Neutrophil (primary cell): ENCODE measurements at regions not wholly inside any gene's neighbourhood (a gene's known extent, or its start where the extent isn't known, plus 50 kb on each side); places are given as distances from the start of the nearest gene placed in this dataset.

Source experiments
- H3K27ac ChIP-seq: fragments of 200-600 bp; sonication (generic); 2 replicates; pipeline ENCODE4 v1.5.1; 2016; ENCODE audit warnings: mild to moderate bottlenecking, moderate library complexity
- H3K27me3 ChIP-seq: fragments of 200-600 bp; sonication (generic); 2 replicates; pipeline ENCODE4 v1.6.0; 2016; ENCODE audit warnings: mild to moderate bottlenecking
- H3K36me3 ChIP-seq: fragments of 200-600 bp; sonication (generic); 2 replicates; pipeline ENCODE4 v1.5.1; 2017
- H3K4me1 ChIP-seq, 2 experiments: fragments of 200-600 bp in 1 of 2; sonication (generic) in 1 of 2; 1 replicate in 1 of 2; 2 replicates in 1 of 2; pipeline versions ENCODE4 v1.5.1 to v1.6.1; 2013 to 2016; ENCODE audit warnings: low read depth in 1 of 2, low read length in 1 of 2, mild to moderate bottlenecking in 1 of 2, moderate library complexity in 1 of 2; ENCODE audit not compliant: control insufficient read depth in 1 of 2, insufficient read depth in 1 of 2
- H3K4me3 ChIP-seq, 2 experiments: fragments of 200-600 bp in 1 of 2; sonication (generic) in 1 of 2; 1 replicate in 1 of 2; 2 replicates in 1 of 2; pipeline ENCODE4 v1.5.1; 2013 to 2016; ENCODE audit warnings: low read depth in 1 of 2, low read length in 1 of 2, mild to moderate bottlenecking in 1 of 2, moderate library complexity in 1 of 2
- H3K9me3 ChIP-seq: fragments of 200-600 bp; sonication (generic); 2 replicates; pipeline ENCODE4 v1.5.1; 2016
- TF ChIP-seq, protein P1 (sequence below): fragments of 200-600 bp; sonication (generic); IDR thresholded peaks from 2 replicates; pipeline ENCODE4 v1.5.1; 2016; ENCODE audit warnings: antibody characterized with exemption

DNA sequence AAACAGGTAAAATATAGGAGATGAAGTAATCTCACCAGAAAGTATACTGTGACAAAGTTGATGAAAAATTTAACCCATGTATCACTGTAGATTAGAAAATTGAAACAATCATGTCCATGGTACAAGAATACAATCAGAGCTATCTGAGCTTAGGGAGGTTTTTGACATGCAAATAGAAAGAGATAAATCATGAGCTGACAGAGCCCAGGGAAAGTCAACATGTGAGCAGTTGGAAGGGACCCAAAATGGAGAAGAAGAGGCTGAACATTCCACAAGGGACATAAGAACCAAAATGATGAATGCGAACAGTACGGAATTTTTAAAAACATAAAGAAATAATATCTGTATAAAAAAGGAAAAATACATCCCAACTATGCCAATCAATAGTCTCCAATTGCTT, 395.4 kb upstream of the CYRIA start:
- TF ChIP-seq, protein P1, sequence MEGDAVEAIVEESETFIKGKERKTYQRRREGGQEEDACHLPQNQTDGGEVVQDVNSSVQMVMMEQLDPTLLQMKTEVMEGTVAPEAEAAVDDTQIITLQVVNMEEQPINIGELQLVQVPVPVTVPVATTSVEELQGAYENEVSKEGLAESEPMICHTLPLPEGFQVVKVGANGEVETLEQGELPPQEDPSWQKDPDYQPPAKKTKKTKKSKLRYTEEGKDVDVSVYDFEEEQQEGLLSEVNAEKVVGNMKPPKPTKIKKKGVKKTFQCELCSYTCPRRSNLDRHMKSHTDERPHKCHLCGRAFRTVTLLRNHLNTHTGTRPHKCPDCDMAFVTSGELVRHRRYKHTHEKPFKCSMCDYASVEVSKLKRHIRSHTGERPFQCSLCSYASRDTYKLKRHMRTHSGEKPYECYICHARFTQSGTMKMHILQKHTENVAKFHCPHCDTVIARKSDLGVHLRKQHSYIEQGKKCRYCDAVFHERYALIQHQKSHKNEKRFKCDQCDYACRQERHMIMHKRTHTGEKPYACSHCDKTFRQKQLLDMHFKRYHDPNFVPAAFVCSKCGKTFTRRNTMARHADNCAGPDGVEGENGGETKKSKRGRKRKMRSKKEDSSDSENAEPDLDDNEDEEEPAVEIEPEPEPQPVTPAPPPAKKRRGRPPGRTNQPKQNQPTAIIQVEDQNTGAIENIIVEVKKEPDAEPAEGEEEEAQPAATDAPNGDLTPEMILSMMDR = no peak
- Histone ChIP-seq H3K36me3 (no peaks in the 10 kb centered on the region), H3K4me3 (no peak overlapping the region), H3K9me3 (no peaks in the 10 kb centered on the region), H3K4me1 (no peaks in the 10 kb centered on the region), H3K27me3 (no peaks in the 10 kb centered on the region), H3K27ac (no peak overlapping the region)

DNA sequence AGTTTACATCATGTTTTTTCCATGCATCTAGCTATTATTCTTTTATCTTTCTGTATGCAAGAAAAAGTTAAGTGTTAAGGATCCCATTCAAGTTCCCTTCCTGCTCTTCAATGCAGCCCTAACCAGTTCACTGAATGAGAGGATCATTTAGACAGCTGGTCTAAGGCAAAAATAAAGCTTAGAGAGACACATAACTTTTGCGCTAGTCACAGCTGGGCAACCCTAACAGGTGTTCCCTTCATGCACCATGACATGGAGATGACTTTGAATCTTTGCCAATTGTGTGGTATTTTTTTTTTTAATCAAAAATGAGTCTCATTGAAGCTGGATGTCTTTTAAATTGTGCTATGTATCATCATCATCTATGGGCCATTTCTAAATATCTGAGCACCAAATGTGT, 393.8 kb upstream of the CYRIA start:
- TF ChIP-seq, protein P1 = no peak

DNA sequence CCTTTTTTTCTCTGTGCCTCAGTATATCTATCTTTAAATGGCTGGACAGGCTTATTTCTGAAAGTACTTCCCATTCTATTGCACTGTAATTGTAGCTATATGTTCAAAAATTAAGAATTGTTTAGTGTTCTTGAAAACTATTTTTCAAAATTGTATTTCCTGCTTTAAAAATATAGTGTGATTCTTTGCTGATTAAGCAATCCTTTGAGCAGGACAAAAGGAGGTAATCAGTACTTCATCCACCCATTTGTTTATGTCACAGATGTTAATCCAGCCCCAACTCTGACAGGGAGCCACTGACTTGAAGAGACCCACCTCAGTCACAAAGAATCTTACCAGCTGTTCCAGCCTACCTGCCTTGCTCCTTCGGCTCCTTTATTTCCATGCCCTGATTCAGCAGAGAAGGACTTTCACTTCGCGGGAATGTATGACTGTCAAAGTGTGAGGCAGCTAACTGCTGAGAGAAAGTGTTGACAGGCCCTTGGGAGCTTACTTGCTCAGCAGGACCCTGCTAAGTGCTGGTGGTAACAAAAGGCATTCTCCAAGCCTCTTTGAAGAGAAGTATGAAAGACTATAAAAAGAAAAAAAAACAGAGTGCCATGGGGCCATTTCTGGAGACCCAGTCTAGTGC, 393.3 kb upstream of the CYRIA start:
- Histone ChIP-seq H3K36me3 (no peaks in the 10 kb centered on the region), H3K27ac (no peak overlapping the region), H3K4me3 (no peak overlapping the region), H3K9me3 (no peaks in the 10 kb centered on the region), H3K27me3 (no peaks in the 10 kb centered on the region), H3K4me1 (no peaks in the 10 kb centered on the region)
- TF ChIP-seq, protein P1 = no peak

More for the DNA sequence above, 393.8 kb upstream of the CYRIA start:
- no peaks in the 10 kb centered on the region for H3K27me3 ChIP-seq
- H3K9me3 ChIP-seq = no peaks in the 10 kb centered on the region
- no peak overlapping the region for H3K4me3 ChIP-seq
- H3K36me3 ChIP-seq = no peaks in the 10 kb centered on the region
- H3K4me1 ChIP-seq = no peaks in the 10 kb centered on the region
- H3K27ac ChIP-seq = no peak overlapping the region

DNA sequence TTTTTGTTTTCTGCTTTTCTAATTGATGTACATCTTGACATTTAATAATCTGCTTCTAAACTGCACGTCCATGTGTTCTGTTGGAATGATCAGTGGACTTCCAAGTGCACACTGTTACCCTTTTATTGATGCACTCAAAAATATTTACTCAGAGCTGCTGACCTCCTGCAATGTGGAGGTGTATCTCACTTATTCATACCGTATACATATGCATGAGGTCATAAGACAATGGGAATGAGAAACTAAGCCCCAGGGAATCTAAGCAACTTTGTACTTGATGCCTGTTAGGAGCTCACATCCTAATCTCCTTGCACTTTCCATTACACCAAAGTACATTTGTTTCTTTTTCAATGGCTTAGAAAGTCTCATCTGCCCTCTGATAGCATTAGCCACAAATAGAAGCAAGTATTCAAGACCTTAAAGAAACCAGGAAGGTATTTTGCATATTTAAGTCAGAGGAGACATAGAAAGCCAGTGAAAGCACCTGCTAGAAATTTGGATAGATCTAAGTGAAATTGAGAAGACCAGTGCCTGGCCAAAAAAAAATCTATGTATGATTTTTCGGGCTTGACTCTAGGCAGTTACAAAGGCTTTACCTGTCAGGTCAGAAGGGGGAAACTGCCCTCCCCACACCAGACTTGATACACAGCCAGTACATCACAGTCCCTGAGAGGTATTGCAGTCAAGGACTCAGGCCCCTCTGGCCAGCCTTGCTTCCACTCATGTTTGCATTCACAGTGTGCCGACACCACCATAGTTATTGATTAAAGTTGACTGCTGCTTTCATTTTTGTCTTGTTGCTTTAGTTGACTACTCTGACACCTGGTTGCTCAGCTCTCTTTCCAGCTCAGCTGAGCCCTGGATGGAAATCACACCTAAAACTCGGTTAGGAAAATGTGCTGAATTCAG, 391.7 kb upstream of the CYRIA start:
- no peaks in the 10 kb centered on the region for H3K27me3 ChIP-seq
- H3K9me3 ChIP-seq = no peaks in the 10 kb centered on the region
- TF ChIP-seq, protein P1 = no peak
- no peak overlapping the region for H3K4me3 ChIP-seq
- H3K27ac ChIP-seq = no peak overlapping the region
- H3K36me3 ChIP-seq = no peaks in the 10 kb centered on the region
- no peaks in the 10 kb centered on the region for H3K4me1 ChIP-seq

DNA sequence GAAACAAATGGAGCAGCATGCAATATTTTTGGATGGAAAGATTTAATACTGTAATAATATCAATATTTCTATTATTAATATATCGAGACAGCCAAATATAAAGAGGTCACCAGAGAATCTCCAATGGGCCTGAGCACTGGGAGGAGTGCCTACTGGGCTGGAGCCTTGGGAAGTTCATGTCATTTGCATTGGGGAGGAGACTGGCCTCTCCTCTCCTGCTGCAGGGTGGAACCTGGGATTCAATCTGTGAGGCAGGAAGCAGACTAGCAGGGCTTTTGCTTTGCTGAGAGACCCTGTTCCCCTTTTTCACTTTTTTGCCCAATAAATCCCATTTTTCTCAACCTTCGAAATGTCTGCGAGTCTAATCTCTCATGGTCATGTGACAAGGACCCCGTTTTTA, 390.6 kb upstream of the CYRIA start:
- no peaks in the 10 kb centered on the region for H3K9me3 ChIP-seq
- no peaks in the 10 kb centered on the region for H3K36me3 ChIP-seq
- H3K4me1 ChIP-seq = no peaks in the 10 kb centered on the region
- no peak overlapping the region for H3K4me3 ChIP-seq
- TF ChIP-seq, protein P1 = no peak
- H3K27me3 ChIP-seq = no peaks in the 10 kb centered on the region
- no peak overlapping the region for H3K27ac ChIP-seq
